Mucosa of descending colon (tissue), 3 donors: ENCODE measurements at regions not wholly inside any gene's neighbourhood (a gene's known extent, or its start where the extent isn't known, plus 50 kb on each side); places are given as distances from the start of the nearest gene placed in this dataset.

Experiments
- ATAC-seq: fragments of 200-7000 bp; cut with Tn5 transposase; one replicate; pipeline ENCODE4 v1.9.1; 2020; ENCODE audit warnings: mild to moderate bottlenecking, moderate library complexity
- DNase-seq, 3 donors: peaks; one replicate each; pipeline ENCODE4 v3.0.0-alpha.2; 2020
- H3K36me3 ChIP-seq: fragments of 200-600 bp; one replicate; pipeline ENCODE4 v1.8.0; 2021; ENCODE audit warnings: low read depth, mild to moderate bottlenecking
- H3K4me1 ChIP-seq: fragments of 200-600 bp; one replicate; pipeline ENCODE4 v1.8.0; 2021; ENCODE audit warnings: low read depth, mild to moderate bottlenecking
- H3K4me3 ChIP-seq: fragments of 200-600 bp; one replicate; pipeline ENCODE4 v1.8.0; 2021; ENCODE audit warnings: mild to moderate bottlenecking
- H3K9me3 ChIP-seq: fragments of 200-600 bp; one replicate; pipeline ENCODE4 v1.8.0; 2021; ENCODE audit warnings: mild to moderate bottlenecking
- CTCF ChIP-seq: fragments of 200-600 bp; IDR thresholded peaks from one replicate; pipeline ENCODE4 v1.8.0; 2022; ENCODE audit warnings: antibody characterized with exemption, mild to moderate bottlenecking
- intact Hi-C, 2 donors: fragments of 100-400 bp; cut with DNase I in 1 of 2; cut with micrococcal nuclease in 1 of 2; formaldehyde crosslinking; loops; one replicate each; pipeline versions ENCODE4 v1.11.0 to v1.11.1; 2022; cut with DNase I, micrococcal nuclease
- donor health status: DM: no; HTN: no; CAD: no; lungs with moderate emphysema.
- donor health status: DM: no; HTN: no; CAD: no.
- donor health status: DM: no; HTN: yes; CAD: no.

GRCh38 chr4:74534121-74534520 is 89.2 kb downstream of the AREG start:
- H3K9me3 ChIP-seq, result no peaks in the 10 kb centered on the region
- H3K4me1 ChIP-seq, result peaks cover 16% of the 10 kb centered on the region
- peak in 1 of 3 donors; percentile 10 for DNase-seq
- ATAC-seq, result peak; percentile 63
- H3K4me3 ChIP-seq, result no peak overlapping the region
- TF ChIP-seq CTCF, result no peak
- no peaks in the 10 kb centered on the region for H3K36me3 ChIP-seq
- intact Hi-C loops, result loop anchor here in 1 of 2 donors (5.0 kb wide), 1 partner anchor 157 kb away; no protein-coding TSS in a partner anchor

GRCh38 chr4:74534936-74535335 is 90.0 kb downstream of the AREG start:
- Histone ChIP-seq H3K4me3 (no peak overlapping the region), H3K9me3 (no peaks in the 10 kb centered on the region), H3K36me3 (no peaks in the 10 kb centered on the region), H3K4me1 (peaks cover 14% of the 10 kb centered on the region)
- no peak for TF ChIP-seq CTCF
- ATAC-seq (peak; percentile 63), DNase-seq (peak in 1 of 3 donors; percentile 21)
- intact Hi-C loops, result loop anchor here in 1 of 2 donors (5.0 kb wide), 1 partner anchor 158 kb away; no protein-coding TSS in a partner anchor

- Histone ChIP-seq H3K9me3 (no peaks in the 10 kb centered on the region), H3K4me3 (no peak overlapping the region), H3K36me3 (no peaks in the 10 kb centered on the region), H3K4me1 (peaks cover 14% of the 10 kb centered on the region)
- no peak for TF ChIP-seq CTCF
- intact Hi-C loops, result no loop called here
- peak in 1 of 3 donors; percentile 17 for DNase-seq
- peak; percentile 66 for ATAC-seq
Measured at GRCh38 chr4:74535512-74535911, 90.6 kb downstream of the AREG start.

- TF ChIP-seq CTCF, result no peak
- Histone ChIP-seq H3K36me3 (no peaks in the 10 kb centered on the region), H3K4me3 (no peak overlapping the region), H3K9me3 (no peaks in the 10 kb centered on the region), H3K4me1 (peaks cover 14% of the 10 kb centered on the region)
- ATAC-seq (no peak), DNase-seq (no peak)
- intact Hi-C loops, result no loop called here
Measured at GRCh38 chr4:74536557-74536956, 91.6 kb downstream of the AREG start.

GRCh38 chr4:74537459-74537858 is 92.5 kb downstream of the AREG start:
- H3K4me3 ChIP-seq, result no peak overlapping the region
- peaks cover 18% of the 10 kb centered on the region for H3K4me1 ChIP-seq
- no peak for TF ChIP-seq CTCF
- DNase-seq (no peak), ATAC-seq (no peak)
- no peaks in the 10 kb centered on the region for H3K36me3 ChIP-seq
- intact Hi-C loops, result no loop called here
- H3K9me3 ChIP-seq, result no peaks in the 10 kb centered on the region
